ENCODE measurements at regions not wholly inside any gene's neighbourhood (a gene's known extent, or its start where the extent isn't known, plus 50 kb on each side); places are given as distances from the start of the nearest gene placed in this dataset.
"Not testable (repeated sequence)": the region's sequence is repeated elsewhere in the genome, so short reads cannot be mapped to it uniquely, and the experiment has no call there.

GRCh38 chr12:131530422-131530821, 180.5 kb upstream of the SFSWAP start:
- H3K4me1 Mint-ChIP-seq, result no peaks in the 10 kb centered on the region
- H3K9me3 Mint-ChIP-seq, result no peaks in the 10 kb centered on the region
- no peak for DNase-seq
- no peak for ATAC-seq
- no peak overlapping the region for H3K27ac Mint-ChIP-seq
- H3K36me3 Mint-ChIP-seq (ENCODE audit: low read depth), result no peaks in the 10 kb centered on the region
- no peaks in the 10 kb centered on the region for H3K27me3 Mint-ChIP-seq
- H3K4me3 Mint-ChIP-seq, result no peak overlapping the region

DNA sequence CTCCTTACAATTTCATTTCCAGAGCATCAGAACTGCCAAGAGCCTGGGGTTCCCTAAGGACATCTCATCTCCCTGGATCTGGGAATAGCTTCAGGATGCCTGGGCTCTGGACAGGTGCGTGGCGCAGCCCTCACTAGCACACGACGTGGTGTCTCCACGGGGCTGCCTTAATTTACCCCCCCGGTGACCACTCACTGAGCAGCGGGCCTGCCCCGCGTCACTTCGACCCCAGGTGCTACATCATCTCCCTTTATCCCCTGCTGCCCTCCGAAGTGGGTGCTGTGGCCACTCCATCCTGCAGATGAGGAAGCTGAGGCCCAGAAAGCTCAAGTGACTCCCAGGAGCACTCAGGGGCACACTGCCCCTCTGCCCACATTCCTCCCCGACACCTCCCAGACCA, 177.8 kb upstream of the SFSWAP start:
- no peak for DNase-seq
- H3K36me3 Mint-ChIP-seq (ENCODE audit: low read depth), result no peaks in the 10 kb centered on the region
- H3K27me3 Mint-ChIP-seq, result no peaks in the 10 kb centered on the region
- no peak overlapping the region for H3K4me3 Mint-ChIP-seq
- no peak for ATAC-seq
- no peaks in the 10 kb centered on the region for H3K9me3 Mint-ChIP-seq
- H3K27ac Mint-ChIP-seq, result no peak overlapping the region
- peaks cover 10% of the 10 kb centered on the region for H3K4me1 Mint-ChIP-seq

DNA sequence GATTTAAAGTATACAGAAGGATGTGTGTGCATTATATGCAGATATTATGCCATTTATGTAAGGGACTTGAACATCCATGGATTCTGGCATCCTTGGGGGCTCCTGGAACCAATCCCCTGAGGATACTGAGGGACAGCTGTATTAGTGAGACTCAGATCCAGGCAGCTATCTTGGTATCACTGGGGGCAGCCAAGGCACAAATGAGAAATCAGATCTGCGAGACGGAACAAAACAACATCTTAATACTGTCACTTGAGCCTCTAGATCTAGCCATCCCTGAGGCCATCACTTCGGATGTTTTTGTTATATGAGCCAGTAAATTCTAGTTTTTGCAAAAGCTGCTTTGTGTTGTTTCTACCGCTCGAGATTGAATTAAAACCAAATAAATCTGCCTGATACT, 175.1 kb upstream of the SFSWAP start:
- Mint-ChIP-seq H3K27ac (no peak overlapping the region), H3K4me1 (peaks cover 10% of the 10 kb centered on the region), H3K4me3 (no peak overlapping the region), H3K27me3 (no peaks in the 10 kb centered on the region), H3K9me3 (no peaks in the 10 kb centered on the region), H3K36me3 (ENCODE audit: low read depth) (no peaks in the 10 kb centered on the region)
- no peak for ATAC-seq
- no peak for DNase-seq

DNA sequence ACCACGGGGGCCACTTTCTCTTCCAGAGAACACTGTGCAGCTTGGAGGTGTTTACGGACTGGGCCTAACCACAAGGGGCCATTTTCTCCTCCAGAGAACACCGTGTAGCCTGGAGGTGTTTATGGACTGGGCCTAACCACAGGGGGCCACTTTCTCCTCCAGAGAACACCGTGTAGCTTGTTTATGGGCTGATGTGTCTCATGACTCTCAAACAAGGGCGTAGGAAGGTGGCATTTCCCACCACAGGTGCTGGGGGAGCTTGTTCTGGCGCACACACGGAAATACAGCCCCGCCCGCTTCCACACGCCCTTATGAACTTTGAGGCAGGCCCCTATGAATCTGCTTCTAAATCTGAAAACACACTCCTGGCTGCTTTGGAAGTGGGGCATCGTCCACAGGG, 174.6 kb upstream of the SFSWAP start:
- Mint-ChIP-seq H3K9me3 (no peaks in the 10 kb centered on the region), H3K27ac (no peak overlapping the region), H3K4me3 (no peak overlapping the region), H3K36me3 (ENCODE audit: low read depth) (no peaks in the 10 kb centered on the region), H3K27me3 (no peaks in the 10 kb centered on the region), H3K4me1 (peaks cover 10% of the 10 kb centered on the region)
- DNase-seq (peak; percentile 22), ATAC-seq (peak; percentile 56)

DNA sequence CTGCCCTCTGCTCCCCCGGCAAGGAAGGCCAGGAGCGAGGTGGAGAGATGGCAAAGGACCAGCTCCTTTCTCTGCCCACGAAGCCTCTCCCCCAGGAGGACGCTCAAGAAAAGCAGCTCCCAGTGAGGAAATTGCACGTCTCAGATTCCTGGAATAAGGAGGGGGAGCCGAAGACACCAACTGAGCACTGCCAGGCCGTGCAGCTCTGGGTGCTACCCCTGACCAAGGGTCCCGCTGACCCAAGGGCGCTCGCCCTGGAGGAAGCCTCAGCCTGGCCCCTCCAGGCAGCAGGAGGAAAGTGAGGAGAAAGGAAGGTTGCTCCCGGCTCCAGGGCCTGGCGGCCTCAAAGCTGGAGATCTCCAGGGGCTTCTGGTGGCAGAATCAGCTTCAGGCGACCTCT, 174.1 kb upstream of the SFSWAP start:
- H3K4me1 Mint-ChIP-seq, result peaks cover 10% of the 10 kb centered on the region
- no peak overlapping the region for H3K4me3 Mint-ChIP-seq
- DNase-seq (no peak), ATAC-seq (no peak)
- H3K9me3 Mint-ChIP-seq, result no peaks in the 10 kb centered on the region
- H3K27me3 Mint-ChIP-seq, result no peaks in the 10 kb centered on the region
- no peak overlapping the region for H3K27ac Mint-ChIP-seq
- H3K36me3 Mint-ChIP-seq (ENCODE audit: low read depth), result no peaks in the 10 kb centered on the region

DNA sequence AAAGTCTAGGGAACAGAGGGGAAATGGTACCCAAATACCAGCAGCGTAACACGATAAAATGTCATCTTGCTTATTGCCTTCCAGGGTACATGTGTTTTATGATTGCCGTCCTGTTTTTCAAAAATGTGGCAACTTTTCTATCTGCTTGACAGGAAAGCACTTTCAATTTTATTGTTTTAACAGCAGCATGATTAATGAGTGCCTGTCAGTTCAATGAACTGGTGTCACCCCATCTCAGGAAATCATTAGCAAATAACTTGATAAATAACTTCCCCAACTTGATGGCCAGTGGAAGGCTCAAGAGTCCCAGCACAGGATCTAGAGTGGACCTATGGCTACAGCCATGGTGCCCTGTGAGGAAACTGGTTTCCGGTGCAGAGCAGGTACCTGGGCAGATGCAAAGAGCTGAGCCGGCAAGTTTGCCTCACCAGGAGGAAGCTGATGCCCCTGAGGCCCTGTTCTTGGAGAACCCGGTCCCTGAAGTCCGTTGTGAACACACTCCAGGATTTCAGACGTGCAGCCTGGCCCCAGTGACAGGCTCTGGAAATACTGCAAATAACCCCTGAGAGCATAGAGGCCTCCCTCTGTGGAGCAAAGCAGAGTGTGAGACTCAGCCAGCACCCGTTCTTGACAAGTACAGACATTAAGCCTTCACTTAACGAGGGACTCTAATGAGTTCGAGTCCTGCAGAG, 173.5 kb upstream of the SFSWAP start:
- ATAC-seq, result no peak
- DNase-seq, result no peak
- H3K27ac Mint-ChIP-seq, result no peak overlapping the region
- peaks cover 10% of the 10 kb centered on the region for H3K4me1 Mint-ChIP-seq
- H3K9me3 Mint-ChIP-seq, result no peaks in the 10 kb centered on the region
- H3K4me3 Mint-ChIP-seq, result no peak overlapping the region
- no peaks in the 10 kb centered on the region for H3K36me3 Mint-ChIP-seq (ENCODE audit: low read depth)
- no peaks in the 10 kb centered on the region for H3K27me3 Mint-ChIP-seq

- Mint-ChIP-seq H3K4me1 (peaks cover 10% of the 10 kb centered on the region), H3K27me3 (peaks cover 5% of the 10 kb centered on the region), H3K36me3 (ENCODE audit: low read depth) (no peaks in the 10 kb centered on the region), H3K4me3 (no peak overlapping the region), H3K27ac (no peak overlapping the region), H3K9me3 (no peaks in the 10 kb centered on the region)
- DNase-seq, result no peak
- ATAC-seq, result no peak
These were observed 171.5 kb upstream of the SFSWAP start for GRCh38 chr12:131539381-131539780.

DNA sequence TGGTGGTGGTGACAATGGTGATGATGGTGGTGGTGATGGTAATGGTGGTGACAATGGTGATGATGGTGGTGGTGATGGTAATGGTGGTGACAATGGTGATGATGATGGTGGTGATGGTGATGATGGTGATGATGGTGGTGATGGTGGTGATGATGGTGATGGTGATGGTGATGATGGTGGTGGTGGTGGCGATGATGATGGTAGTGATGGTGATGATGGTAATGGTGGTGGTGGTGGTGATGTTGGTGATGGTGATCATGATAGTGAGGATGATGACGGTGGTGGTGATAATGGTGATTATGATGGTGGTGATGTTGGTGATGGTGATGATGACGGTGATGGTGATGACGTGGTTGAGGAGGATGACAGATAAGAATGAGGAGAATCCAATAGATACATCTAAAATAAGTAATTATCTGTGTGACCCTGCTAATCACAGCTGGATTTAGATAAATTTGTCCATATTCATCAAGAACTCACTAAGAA, 170.7 kb upstream of the SFSWAP start:
- no peaks in the 10 kb centered on the region for H3K36me3 Mint-ChIP-seq (ENCODE audit: low read depth)
- no peak for DNase-seq
- H3K27ac Mint-ChIP-seq, result no peak overlapping the region
- no peak for ATAC-seq
- peaks cover 5% of the 10 kb centered on the region for H3K27me3 Mint-ChIP-seq
- peaks cover 10% of the 10 kb centered on the region for H3K4me1 Mint-ChIP-seq
- H3K4me3 Mint-ChIP-seq, result no peak overlapping the region
- no peaks in the 10 kb centered on the region for H3K9me3 Mint-ChIP-seq

GRCh38 chr12:131541512-131541911, 169.4 kb upstream of the SFSWAP start:
- H3K4me1 Mint-ChIP-seq; H3K27ac Mint-ChIP-seq; DNase-seq; H3K27me3 Mint-ChIP-seq; H3K9me3 Mint-ChIP-seq; H3K36me3 Mint-ChIP-seq (ENCODE audit: low read depth); ATAC-seq; H3K4me3 Mint-ChIP-seq: not testable (repeated sequence)

DNA sequence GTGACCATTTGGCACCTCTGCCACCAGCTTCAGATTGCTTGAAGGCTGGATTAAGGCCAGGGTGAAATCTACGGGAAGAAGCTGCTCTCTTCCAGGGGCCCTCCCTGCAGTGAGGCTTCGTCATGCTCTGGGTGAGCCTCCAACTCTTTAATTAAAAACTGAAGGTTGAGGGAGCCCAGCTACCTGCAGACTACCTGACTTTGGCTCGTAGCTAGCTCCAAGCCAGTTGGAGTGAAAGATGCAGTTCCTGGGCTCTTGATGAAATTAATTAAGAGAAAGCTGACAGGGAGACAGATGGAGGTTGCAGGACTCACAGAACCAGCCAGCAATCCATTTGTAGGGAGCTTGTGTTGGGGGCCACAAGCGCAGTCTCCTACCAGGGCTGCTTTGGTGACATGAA, 168.5 kb upstream of the SFSWAP start:
- Mint-ChIP-seq H3K36me3 (ENCODE audit: low read depth) (no peaks in the 10 kb centered on the region), H3K27me3 (peaks cover 5% of the 10 kb centered on the region), H3K27ac (no peak overlapping the region), H3K4me1 (no peaks in the 10 kb centered on the region), H3K4me3 (no peak overlapping the region), H3K9me3 (no peaks in the 10 kb centered on the region)
- no peak for DNase-seq
- no peak for ATAC-seq

DNA sequence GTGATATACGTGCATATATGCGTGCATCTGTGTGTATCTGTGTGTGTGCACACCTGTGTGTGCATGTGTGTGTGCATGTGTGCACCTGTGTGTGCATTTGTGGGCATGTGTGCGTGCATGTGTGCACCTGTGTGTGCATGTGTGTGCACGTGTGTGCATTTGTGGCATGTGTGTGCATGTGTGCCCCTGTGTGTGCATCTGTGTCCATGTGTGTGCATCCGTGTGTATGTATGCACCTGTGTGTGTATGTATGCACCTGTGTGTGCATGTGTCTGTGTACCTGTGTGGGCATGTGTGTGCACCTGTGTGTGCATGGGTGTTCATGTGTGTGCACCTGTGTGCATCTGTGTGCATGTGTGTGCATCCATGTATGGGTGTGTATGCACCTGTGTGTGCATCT, 167.8 kb upstream of the SFSWAP start:
- DNase-seq (no peak), ATAC-seq (no peak)
- Mint-ChIP-seq H3K9me3 (no peaks in the 10 kb centered on the region), H3K27ac (no peak overlapping the region), H3K27me3 (peaks cover 5% of the 10 kb centered on the region), H3K36me3 (ENCODE audit: low read depth) (no peaks in the 10 kb centered on the region), H3K4me1 (no peaks in the 10 kb centered on the region), H3K4me3 (no peak overlapping the region)

DNA sequence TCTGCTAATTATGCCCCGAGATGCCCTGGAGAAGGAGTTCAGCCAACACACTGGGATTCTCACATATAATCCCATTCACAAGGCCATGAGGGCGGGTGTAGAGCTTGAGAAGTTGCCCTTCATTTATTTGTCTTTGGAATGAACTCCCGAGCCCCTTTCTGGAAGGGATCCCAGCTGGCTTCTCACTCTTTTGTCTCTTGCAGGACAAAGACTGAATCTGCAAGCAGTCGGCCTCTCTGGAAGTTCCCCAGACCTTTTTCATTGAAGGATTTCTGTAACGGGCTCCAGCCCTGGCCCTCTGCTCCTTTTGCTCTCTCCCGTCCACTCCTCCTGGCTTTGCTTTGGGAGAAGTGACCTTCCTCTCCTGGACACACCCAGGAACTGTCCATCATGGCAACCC, 163.3 kb upstream of the SFSWAP start:
- Mint-ChIP-seq H3K4me3 (no peak overlapping the region), H3K4me1 (no peaks in the 10 kb centered on the region), H3K27ac (no peak overlapping the region), H3K36me3 (ENCODE audit: low read depth) (no peaks in the 10 kb centered on the region), H3K9me3 (no peaks in the 10 kb centered on the region), H3K27me3 (peaks cover 7% of the 10 kb centered on the region)
- DNase-seq (no peak), ATAC-seq (no peak)

GRCh38 chr12:131550121-131550520, 160.8 kb upstream of the SFSWAP start:
- ATAC-seq, result no peak
- H3K27ac Mint-ChIP-seq, result no peak overlapping the region
- no peaks in the 10 kb centered on the region for H3K9me3 Mint-ChIP-seq
- peaks cover 2% of the 10 kb centered on the region for H3K27me3 Mint-ChIP-seq
- no peak overlapping the region for H3K4me3 Mint-ChIP-seq
- H3K36me3 Mint-ChIP-seq (ENCODE audit: low read depth), result no peaks in the 10 kb centered on the region
- no peak for DNase-seq
- H3K4me1 Mint-ChIP-seq, result no peaks in the 10 kb centered on the region

DNA sequence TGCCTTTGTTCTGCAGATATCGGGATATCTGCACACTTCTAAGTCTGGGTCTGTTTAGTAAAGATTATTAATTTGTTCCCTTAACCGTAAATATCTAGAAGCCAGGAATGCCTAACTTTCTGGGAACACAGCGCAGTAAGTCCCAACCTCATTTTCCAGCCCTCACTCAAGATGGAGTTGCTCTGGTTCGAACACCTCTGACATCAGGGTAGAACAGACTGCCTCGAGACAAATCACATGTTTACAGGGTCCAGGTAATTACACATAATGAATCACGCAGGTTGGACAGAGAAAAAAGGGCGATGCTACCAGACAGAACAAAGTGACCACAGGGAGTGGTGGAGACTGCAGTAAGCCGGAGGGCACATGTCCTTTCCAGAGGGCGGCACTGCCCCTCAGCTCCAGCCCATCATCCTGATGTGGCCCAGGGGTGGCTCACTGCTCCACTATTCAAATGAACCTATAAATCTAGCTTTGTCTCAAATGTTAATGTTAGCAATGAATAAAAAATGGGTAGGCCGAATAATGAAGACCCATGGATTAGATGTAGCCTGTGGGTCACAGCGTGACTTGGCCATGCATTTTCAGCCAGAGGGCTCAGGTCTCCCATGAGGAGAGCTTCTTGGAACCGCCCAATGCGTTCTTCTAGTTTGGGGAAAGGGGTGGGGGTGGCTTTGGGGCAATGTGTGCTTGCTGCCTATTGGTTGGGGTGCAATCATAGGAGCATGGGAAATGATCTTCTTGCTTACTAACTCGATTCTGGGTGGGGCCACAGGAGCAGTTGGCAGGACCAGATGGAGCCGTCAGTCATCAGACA, 159.0 kb upstream of the SFSWAP start:
- ATAC-seq (no peak), DNase-seq (no peak)
- no peaks in the 10 kb centered on the region for H3K4me1 Mint-ChIP-seq
- H3K27ac Mint-ChIP-seq, result no peak overlapping the region
- H3K36me3 Mint-ChIP-seq (ENCODE audit: low read depth), result no peaks in the 10 kb centered on the region
- peaks cover 2% of the 10 kb centered on the region for H3K27me3 Mint-ChIP-seq
- no peaks in the 10 kb centered on the region for H3K9me3 Mint-ChIP-seq
- H3K4me3 Mint-ChIP-seq, result no peak overlapping the region

GRCh38 chr12:131552492-131552863, 158.4 kb upstream of the SFSWAP start:
- no peaks in the 10 kb centered on the region for H3K4me1 Mint-ChIP-seq
- H3K4me3 Mint-ChIP-seq, result no peak overlapping the region
- H3K9me3 Mint-ChIP-seq, result no peaks in the 10 kb centered on the region
- peaks cover 2% of the 10 kb centered on the region for H3K27me3 Mint-ChIP-seq
- DNase-seq (no peak), ATAC-seq (no peak)
- H3K36me3 Mint-ChIP-seq (ENCODE audit: low read depth), result no peaks in the 10 kb centered on the region
- no peak overlapping the region for H3K27ac Mint-ChIP-seq

All from activated naive CD8-positive, alpha-beta T cell treated with anti-CD3 and anti-CD28 coated beads, Interleukin-2, amount 50 U/mL, for 24 hours (primary cell).